Amygdala (tissue), 56 donors: ENCODE measurements at regions not wholly inside any gene's neighbourhood (a gene's known extent, or its start where the extent isn't known, plus 50 kb on each side); places are given as distances from the start of the nearest gene placed in this dataset.

Source experiments
- DNase-seq, 56 donors: peaks; one replicate each; lab custom pipeline; 2025; lab: John Stamatoyannopoulos, UW

- DNase-seq: no peak
These were observed 318.4 kb downstream of the GLRX3 start for GRCh38 chr10:130454543-130455000.

GRCh38 chr10:130455111-130455695 lies 319.0 kb downstream of the GLRX3 start:
- DNase-seq: no peak

- DNase-seq: no peak
These were observed 319.6 kb downstream of the GLRX3 start for GRCh38 chr10:130455791-130456190.

- DNase-seq: no peak
These were observed 320.4 kb downstream of the GLRX3 start for GRCh38 chr10:130456616-130457015.

- DNase-seq: no peak
These were observed 322.3 kb downstream of the GLRX3 start for GRCh38 chr10:130458509-130458908.

GRCh38 chr10:130459011-130459410 lies 322.8 kb downstream of the GLRX3 start:
- no peak for DNase-seq

- no peak for DNase-seq
These were observed 323.8 kb downstream of the GLRX3 start for GRCh38 chr10:130459851-130460490.

- DNase-seq: no peak
These were observed 325.4 kb downstream of the GLRX3 start for GRCh38 chr10:130461631-130462030.

- no peak for DNase-seq
These were observed 327.1 kb downstream of the GLRX3 start for GRCh38 chr10:130463104-130463875.

- DNase-seq: no peak
These were observed 327.7 kb downstream of the GLRX3 start for GRCh38 chr10:130463876-130464364.

GRCh38 chr10:130464426-130464825 lies 328.2 kb downstream of the GLRX3 start:
- DNase-seq: no peak

- peak in 11 of 56 donors; percentile 9 to 74 (median 27) for DNase-seq
These were observed 330.2 kb downstream of the GLRX3 start for GRCh38 chr10:130466271-130466997.

- DNase-seq: no peak
These were observed 334.1 kb downstream of the GLRX3 start for GRCh38 chr10:130470286-130470685.

- no peak for DNase-seq
These were observed 334.8 kb downstream of the GLRX3 start for GRCh38 chr10:130470973-130471372.

- no peak for DNase-seq
These were observed 335.3 kb downstream of the GLRX3 start for GRCh38 chr10:130471486-130471885.

- no peak for DNase-seq
These were observed 336.0 kb downstream of the GLRX3 start for GRCh38 chr10:130472236-130472635.

- DNase-seq: no peak
These were observed 338.4 kb downstream of the GLRX3 start for GRCh38 chr10:130474591-130474990.

- no peak for DNase-seq
These were observed 341.2 kb downstream of the GLRX3 start for GRCh38 chr10:130477360-130477759.

- DNase-seq: peak in 1 of 56 donors; percentile 23
These were observed 343.0 kb downstream of the GLRX3 start for GRCh38 chr10:130479146-130479545.

GRCh38 chr10:130479926-130480325 lies 343.7 kb downstream of the GLRX3 start:
- DNase-seq: no peak

GRCh38 chr10:130480491-130480890 lies 344.3 kb downstream of the GLRX3 start:
- DNase-seq: no peak
